LNCaP clone FGC (cell line): ENCODE measurements at regions not wholly inside any gene's neighbourhood (a gene's known extent, or its start where the extent isn't known, plus 50 kb on each side); places are given as distances from the start of the nearest gene placed in this dataset.

Experiments used
- DNase-seq: peaks from one replicate; pipeline ENCODE4 v3.0.0-alpha.2; 2011; ENCODE audit warnings: low read depth
- H3K4me3 ChIP-seq: 2 replicates; pipeline ENCODE4 v1.5.1; 2011; ENCODE audit warnings: mild to moderate bottlenecking, low read depth, low read length, control low read depth
- TF ChIP-seq, protein P1 (sequence below): IDR thresholded peaks from 2 replicates; pipeline ENCODE4 v1.5.1; 2012; ENCODE audit warnings: mild to moderate bottlenecking; ENCODE audit not compliant: control insufficient read depth, insufficient read depth; ENCODE audit errors: extremely low read depth

DNA sequence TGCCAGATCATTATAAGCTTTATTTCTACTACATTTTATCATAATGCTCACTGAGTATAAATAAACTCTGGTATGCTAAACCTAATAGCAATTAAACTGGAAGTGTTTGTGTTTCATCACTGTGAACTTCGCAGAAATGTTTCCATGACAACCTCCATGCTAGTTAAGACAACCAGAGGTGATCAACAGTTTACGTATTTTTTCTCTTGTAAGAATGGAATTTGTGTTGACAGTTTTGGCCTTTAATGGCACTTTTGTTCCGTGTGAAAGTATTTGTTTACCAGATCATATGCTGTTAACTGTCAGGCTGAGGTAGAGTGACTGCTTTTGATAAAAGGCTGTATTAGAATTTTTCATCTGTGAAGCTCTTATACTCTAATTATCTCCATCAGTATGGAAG lies 212.1 kb upstream of the PPP1R3A start:
- H3K4me3 ChIP-seq = no peak overlapping the region
- TF ChIP-seq, protein P1, sequence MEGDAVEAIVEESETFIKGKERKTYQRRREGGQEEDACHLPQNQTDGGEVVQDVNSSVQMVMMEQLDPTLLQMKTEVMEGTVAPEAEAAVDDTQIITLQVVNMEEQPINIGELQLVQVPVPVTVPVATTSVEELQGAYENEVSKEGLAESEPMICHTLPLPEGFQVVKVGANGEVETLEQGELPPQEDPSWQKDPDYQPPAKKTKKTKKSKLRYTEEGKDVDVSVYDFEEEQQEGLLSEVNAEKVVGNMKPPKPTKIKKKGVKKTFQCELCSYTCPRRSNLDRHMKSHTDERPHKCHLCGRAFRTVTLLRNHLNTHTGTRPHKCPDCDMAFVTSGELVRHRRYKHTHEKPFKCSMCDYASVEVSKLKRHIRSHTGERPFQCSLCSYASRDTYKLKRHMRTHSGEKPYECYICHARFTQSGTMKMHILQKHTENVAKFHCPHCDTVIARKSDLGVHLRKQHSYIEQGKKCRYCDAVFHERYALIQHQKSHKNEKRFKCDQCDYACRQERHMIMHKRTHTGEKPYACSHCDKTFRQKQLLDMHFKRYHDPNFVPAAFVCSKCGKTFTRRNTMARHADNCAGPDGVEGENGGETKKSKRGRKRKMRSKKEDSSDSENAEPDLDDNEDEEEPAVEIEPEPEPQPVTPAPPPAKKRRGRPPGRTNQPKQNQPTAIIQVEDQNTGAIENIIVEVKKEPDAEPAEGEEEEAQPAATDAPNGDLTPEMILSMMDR = no peak
- no peak for DNase-seq

DNA sequence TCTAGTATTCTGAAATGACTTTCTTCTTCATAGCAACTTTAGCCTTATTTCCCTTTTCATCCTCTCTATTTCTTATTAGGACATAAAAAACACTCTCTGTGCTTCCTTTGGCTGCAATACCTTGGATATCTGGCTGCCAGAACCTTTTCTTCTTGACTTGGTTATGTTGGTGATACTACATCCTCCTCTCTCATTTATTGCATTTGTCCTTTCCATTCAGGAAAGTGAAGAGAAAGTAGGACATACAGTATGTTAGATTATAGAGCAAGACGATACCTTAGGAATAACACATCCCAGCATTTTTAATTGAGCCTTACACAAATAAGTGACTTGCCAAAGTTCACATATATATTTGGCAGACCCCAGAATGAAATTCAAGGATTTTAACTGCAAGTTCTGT lies 210.1 kb upstream of the PPP1R3A start:
- TF ChIP-seq, protein P1 = no peak
- no peak for DNase-seq
- H3K4me3 ChIP-seq = no peak overlapping the region

DNA sequence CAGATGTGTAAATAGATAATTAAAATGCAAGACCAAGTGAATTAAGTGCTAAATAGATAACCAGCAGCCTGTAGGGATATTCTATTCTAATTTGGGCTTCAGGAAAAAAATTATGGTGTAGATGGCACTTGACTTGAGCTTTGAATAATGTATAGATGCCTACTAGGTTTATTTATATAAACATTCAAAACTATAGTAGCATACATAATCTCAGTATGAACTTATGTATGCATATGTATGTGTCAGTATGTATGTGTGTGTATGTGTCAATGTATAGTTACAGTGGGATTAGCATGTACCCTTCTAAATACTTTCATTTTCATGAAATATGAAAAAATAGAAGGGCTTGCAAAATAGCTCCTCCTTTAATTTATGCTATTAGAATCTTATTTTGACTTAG lies 207.3 kb upstream of the PPP1R3A start:
- DNase-seq = no peak
- no peak overlapping the region for H3K4me3 ChIP-seq
- TF ChIP-seq, protein P1 = no peak

DNA sequence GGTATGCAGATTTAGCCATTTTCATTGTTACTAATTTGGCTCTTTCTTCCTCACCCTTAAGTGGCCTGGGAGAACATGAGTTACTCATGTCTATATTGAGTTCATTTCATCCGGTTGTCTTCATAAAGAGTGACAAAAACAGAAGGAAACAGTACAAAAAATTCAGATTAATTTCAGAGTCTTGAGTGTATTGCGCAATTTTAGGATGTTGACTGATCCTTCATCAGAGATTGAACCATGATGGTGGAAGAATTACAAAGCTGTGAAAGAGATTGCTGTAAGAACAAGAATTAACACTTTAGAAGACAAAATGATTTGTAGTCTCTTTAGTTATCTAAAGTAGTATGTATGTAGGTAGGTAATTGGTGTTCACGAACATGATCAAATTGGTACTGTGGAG lies 194.0 kb upstream of the PPP1R3A start:
- no peak for DNase-seq
- H3K4me3 ChIP-seq = no peak overlapping the region
- TF ChIP-seq, protein P1 = no peak

DNA sequence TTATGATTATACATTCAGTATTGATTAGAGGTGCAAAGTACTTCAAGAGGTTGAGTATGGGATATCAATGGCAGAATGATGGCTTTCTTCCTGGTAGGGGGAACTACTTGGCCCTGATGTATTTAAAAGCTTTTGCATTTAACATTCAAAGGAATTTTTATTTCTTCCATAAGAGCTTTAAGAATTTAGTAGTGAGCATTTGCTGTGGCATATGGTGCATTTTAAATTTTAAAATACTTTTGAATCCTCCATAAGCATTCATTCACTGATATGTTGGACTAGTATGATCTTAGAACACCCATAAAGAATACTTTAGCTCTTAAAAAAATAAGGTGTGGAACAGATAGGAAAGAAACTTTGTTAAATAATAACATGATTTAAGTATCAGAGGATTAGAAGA lies 191.9 kb upstream of the PPP1R3A start:
- TF ChIP-seq, protein P1 = no peak
- no peak overlapping the region for H3K4me3 ChIP-seq
- DNase-seq = no peak

DNA sequence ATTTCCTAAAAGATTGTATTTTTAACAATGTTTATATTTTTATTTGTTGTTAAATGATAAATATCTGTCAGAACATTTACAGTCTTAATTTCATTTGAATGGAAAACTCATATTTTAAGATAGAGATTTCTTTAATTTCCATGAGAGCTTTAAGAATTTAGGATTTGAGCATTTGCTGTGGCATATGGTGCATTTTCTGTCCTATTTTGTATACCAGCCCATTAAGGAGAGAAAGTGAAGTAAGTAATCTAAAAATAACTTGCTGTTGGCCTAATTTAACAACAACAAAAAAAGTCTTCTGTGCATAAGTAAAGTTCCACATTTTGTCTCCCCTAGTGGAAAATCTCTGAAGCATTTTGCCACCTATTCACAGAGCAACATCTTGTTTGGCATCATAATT lies 190.9 kb upstream of the PPP1R3A start:
- TF ChIP-seq, protein P1 = no peak
- no peak for DNase-seq
- no peak overlapping the region for H3K4me3 ChIP-seq

DNA sequence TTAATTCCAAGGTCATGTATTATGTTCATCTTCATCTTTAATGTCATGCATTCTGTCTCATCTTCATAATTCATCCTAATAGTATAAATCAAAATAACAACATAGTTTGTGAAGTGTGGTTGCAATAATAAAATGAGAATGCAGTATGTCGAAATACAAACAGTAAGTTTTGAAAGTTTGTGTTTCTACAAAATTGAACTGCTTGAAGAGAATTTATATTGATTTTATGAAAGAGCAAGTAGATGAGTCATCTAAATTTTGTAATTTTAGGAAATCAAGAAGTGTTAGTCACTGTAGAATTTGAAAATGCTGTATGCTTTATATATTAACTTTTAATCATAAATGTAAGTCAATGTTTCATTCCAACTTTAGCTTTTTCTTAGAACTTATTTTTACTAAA lies 190.5 kb upstream of the PPP1R3A start:
- H3K4me3 ChIP-seq = no peak overlapping the region
- DNase-seq = no peak
- TF ChIP-seq, protein P1 = no peak
